ENCODE measurements at regions not wholly inside any gene's neighbourhood (a gene's known extent, or its start where the extent isn't known, plus 50 kb on each side); places are given as distances from the start of the nearest gene placed in this dataset.
A peak's percentile ranks its signal among the peaks of the same experiment; 100 is the strongest.

DNA sequence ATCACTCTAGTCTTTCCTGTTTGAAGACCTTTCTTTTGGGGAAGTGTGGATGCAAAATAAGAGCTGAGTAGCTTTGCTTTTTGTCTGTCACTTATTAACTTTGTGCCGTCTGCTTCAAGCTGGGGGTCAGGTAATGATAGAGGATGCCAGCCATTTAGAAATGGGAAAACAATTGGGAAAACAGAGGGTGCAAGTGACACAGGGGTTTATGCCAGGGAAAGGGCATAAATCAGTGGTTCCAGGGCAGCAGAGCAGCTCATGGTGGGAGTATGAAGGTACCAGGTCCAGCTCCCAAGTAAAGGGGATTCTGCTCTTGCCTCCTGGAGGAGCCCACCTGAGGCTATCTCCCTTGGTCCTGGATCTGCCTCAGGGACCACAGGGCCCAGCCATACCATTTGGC, 91.9 kb upstream of the GPR50 start:
- no peak overlapping the region for H3K27ac ChIP-seq (replicated peaks)
- TF ChIP-seq, protein P1, sequence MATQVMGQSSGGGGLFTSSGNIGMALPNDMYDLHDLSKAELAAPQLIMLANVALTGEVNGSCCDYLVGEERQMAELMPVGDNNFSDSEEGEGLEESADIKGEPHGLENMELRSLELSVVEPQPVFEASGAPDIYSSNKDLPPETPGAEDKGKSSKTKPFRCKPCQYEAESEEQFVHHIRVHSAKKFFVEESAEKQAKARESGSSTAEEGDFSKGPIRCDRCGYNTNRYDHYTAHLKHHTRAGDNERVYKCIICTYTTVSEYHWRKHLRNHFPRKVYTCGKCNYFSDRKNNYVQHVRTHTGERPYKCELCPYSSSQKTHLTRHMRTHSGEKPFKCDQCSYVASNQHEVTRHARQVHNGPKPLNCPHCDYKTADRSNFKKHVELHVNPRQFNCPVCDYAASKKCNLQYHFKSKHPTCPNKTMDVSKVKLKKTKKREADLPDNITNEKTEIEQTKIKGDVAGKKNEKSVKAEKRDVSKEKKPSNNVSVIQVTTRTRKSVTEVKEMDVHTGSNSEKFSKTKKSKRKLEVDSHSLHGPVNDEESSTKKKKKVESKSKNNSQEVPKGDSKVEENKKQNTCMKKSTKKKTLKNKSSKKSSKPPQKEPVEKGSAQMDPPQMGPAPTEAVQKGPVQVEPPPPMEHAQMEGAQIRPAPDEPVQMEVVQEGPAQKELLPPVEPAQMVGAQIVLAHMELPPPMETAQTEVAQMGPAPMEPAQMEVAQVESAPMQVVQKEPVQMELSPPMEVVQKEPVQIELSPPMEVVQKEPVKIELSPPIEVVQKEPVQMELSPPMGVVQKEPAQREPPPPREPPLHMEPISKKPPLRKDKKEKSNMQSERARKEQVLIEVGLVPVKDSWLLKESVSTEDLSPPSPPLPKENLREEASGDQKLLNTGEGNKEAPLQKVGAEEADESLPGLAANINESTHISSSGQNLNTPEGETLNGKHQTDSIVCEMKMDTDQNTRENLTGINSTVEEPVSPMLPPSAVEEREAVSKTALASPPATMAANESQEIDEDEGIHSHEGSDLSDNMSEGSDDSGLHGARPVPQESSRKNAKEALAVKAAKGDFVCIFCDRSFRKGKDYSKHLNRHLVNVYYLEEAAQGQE (IDR thresholded peaks at IDR 0.05; ENCODE audit: insufficient replicate concordance, low read depth), result no peak
- no peak for TF ChIP-seq SPI1 (IDR thresholded peaks at IDR 0.05; ENCODE audit: borderline replicate concordance, low read depth)
- no peak for TF ChIP-seq POLR2AphosphoS5 (IDR thresholded peaks at IDR 0.05; ENCODE audit: low read depth)
- no peak for TF ChIP-seq GABPA (IDR thresholded peaks at IDR 0.05; ENCODE audit: low read depth)
- TF ChIP-seq, protein P2, sequence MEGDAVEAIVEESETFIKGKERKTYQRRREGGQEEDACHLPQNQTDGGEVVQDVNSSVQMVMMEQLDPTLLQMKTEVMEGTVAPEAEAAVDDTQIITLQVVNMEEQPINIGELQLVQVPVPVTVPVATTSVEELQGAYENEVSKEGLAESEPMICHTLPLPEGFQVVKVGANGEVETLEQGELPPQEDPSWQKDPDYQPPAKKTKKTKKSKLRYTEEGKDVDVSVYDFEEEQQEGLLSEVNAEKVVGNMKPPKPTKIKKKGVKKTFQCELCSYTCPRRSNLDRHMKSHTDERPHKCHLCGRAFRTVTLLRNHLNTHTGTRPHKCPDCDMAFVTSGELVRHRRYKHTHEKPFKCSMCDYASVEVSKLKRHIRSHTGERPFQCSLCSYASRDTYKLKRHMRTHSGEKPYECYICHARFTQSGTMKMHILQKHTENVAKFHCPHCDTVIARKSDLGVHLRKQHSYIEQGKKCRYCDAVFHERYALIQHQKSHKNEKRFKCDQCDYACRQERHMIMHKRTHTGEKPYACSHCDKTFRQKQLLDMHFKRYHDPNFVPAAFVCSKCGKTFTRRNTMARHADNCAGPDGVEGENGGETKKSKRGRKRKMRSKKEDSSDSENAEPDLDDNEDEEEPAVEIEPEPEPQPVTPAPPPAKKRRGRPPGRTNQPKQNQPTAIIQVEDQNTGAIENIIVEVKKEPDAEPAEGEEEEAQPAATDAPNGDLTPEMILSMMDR (IDR thresholded peaks at IDR 0.05; ENCODE audit: insufficient read depth, low read length), result no peak
- no peak overlapping the region for H3K4me3 ChIP-seq (replicated peaks; ENCODE audit: insufficient read depth, low read length)
- peaks cover 3% of the 10 kb centered on the region for H3K27me3 ChIP-seq (ENCODE audit: insufficient read depth, poor library complexity, severe bottlenecking)
- no peak for DNase-seq (ENCODE audit: low read depth in 1 of 2, low spot score in 1 of 2)

DNA sequence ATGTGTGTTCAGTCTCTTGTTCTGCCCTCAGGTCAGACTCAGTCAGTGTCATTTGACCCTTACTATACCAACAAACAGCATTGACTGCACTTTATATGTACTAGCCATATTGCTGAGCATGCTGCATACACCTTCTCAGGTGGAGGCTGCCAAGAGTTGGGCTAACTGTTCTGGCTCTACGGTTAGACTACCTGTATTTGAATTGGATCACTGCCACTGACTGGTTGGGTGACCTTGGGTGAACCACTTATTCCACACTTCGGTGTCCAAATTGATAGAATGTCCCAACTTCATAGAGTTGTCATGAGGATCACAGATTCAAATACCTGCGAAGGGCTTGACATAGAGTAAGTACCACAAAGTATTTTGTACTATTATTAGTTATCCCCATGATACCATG, 91.2 kb upstream of the GPR50 start:
- Histone ChIP-seq H3K27ac (replicated peaks) (no peak overlapping the region), H3K4me3 (replicated peaks; ENCODE audit: insufficient read depth, low read length) (no peak overlapping the region), H3K27me3 (ENCODE audit: insufficient read depth, poor library complexity, severe bottlenecking) (peaks cover 3% of the 10 kb centered on the region)
- no peak for DNase-seq (ENCODE audit: low read depth in 1 of 2, low spot score in 1 of 2)
- TF ChIP-seq, protein P2 (IDR thresholded peaks at IDR 0.05; ENCODE audit: insufficient read depth, low read length), result no peak
- TF ChIP-seq GABPA (IDR thresholded peaks at IDR 0.05; ENCODE audit: low read depth) (no peak), SPI1 (IDR thresholded peaks at IDR 0.05; ENCODE audit: borderline replicate concordance, low read depth) (no peak), POLR2AphosphoS5 (IDR thresholded peaks at IDR 0.05; ENCODE audit: low read depth) (no peak)
- TF ChIP-seq, protein P1 (IDR thresholded peaks at IDR 0.05; ENCODE audit: insufficient replicate concordance, low read depth), result no peak

DNA sequence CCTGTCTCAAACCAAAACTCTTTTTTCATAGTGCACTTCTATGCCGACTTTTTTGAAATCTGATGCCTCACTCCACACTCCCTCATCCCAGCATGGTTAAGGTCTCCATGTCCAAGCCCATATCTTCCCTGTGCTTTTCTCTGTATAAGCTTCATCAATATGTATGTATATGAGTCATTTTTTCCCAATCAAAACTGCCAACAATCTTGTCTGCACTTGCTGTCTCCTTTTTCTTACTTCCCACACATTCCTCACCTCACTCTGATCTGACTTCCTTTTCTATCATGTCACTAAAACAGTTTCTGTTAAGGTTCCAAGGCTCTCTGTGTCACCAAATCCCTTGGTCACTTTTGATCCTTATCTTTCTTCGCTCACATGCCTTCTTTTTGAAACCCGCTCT, 88.2 kb upstream of the GPR50 start:
- TF ChIP-seq SPI1 (IDR thresholded peaks at IDR 0.05; ENCODE audit: borderline replicate concordance, low read depth), result no peak
- TF ChIP-seq GABPA (IDR thresholded peaks at IDR 0.05; ENCODE audit: low read depth), result no peak
- Histone ChIP-seq H3K4me3 (replicated peaks; ENCODE audit: insufficient read depth, low read length) (no peak overlapping the region), H3K27ac (replicated peaks) (no peak overlapping the region), H3K27me3 (ENCODE audit: insufficient read depth, poor library complexity, severe bottlenecking) (peaks cover 3% of the 10 kb centered on the region)
- DNase-seq (ENCODE audit: low read depth in 1 of 2, low spot score in 1 of 2), result no peak

DNA sequence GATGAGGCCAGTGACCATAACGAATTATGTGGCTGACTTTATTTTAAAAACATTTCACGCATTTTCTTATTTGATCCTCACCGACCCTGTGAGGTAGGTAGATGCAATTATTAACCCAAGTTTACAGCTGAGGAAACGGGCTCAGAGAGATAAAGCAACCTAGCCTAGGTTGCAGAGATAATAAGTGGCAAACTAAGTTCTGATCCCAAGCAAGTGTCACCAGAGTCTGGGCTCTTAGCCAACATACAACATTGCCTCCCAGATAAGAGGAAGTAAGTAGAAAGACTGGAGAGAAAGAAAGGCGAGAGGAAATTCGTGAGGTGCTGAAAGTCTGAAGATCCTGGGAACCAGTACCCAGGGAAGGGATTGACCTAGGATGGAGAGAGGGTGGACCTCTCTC, 77.4 kb upstream of the GPR50 start:
- Histone ChIP-seq H3K27me3 (ENCODE audit: insufficient read depth, poor library complexity, severe bottlenecking) (no peaks in the 10 kb centered on the region), H3K4me3 (replicated peaks; ENCODE audit: insufficient read depth, low read length) (no peak overlapping the region), H3K27ac (replicated peaks) (no peak overlapping the region)
- TF ChIP-seq SPI1 (IDR thresholded peaks at IDR 0.05; ENCODE audit: borderline replicate concordance, low read depth), result no peak
- no peak for TF ChIP-seq GABPA (IDR thresholded peaks at IDR 0.05; ENCODE audit: low read depth)
- TF ChIP-seq, protein P1 (IDR thresholded peaks at IDR 0.05; ENCODE audit: insufficient replicate concordance, low read depth), result no peak
- TF ChIP-seq POLR2AphosphoS5 (IDR thresholded peaks at IDR 0.05; ENCODE audit: low read depth), result no peak
- TF ChIP-seq, protein P2 (IDR thresholded peaks at IDR 0.05; ENCODE audit: insufficient read depth, low read length), result no peak
- DNase-seq (ENCODE audit: low read depth in 1 of 2, low spot score in 1 of 2), result peak in 1 of 2 experiments; percentile 54
